GM12874 (cell line): ENCODE measurements at regions not wholly inside any gene's neighbourhood (a gene's known extent, or its start where the extent isn't known, plus 50 kb on each side); places are given as distances from the start of the nearest gene placed in this dataset.

Experiments
- CTCF ChIP-seq: IDR thresholded peaks from 2 replicates; pipeline ENCODE4 v1.5.1; 2011; ENCODE audit warnings: low read depth, mild to moderate bottlenecking, control low read depth, low read length, moderate library complexity; ENCODE audit not compliant: insufficient read depth

- no peak for TF ChIP-seq CTCF
Measured at GRCh38 chr10:131478377-131478989, 167.0 kb upstream of the TCERG1L start.

- no peak for TF ChIP-seq CTCF
Measured at GRCh38 chr10:131480066-131480465, 168.5 kb upstream of the TCERG1L start.

GRCh38 chr10:131480861-131481260, 169.3 kb upstream of the TCERG1L start:
- no peak for TF ChIP-seq CTCF

GRCh38 chr10:131485732-131486131, 174.2 kb upstream of the TCERG1L start:
- no peak for TF ChIP-seq CTCF

GRCh38 chr10:131487822-131488221, 176.3 kb upstream of the TCERG1L start:
- no peak for TF ChIP-seq CTCF

GRCh38 chr10:131490991-131491594, 179.6 kb upstream of the TCERG1L start:
- TF ChIP-seq CTCF, result no peak

- no peak for TF ChIP-seq CTCF
Measured at GRCh38 chr10:131492211-131492857, 180.8 kb upstream of the TCERG1L start.
